HCT116 (cell line): ENCODE measurements at regions not wholly inside any gene's neighbourhood (a gene's known extent, or its start where the extent isn't known, plus 50 kb on each side); places are given as distances from the start of the nearest gene placed in this dataset.

Experiments used
- ATAC-seq: fragments of 200-7000 bp; cut with Tn5 transposase; 2 replicates; pipeline ENCODE4 v1.9.1; 2020; ENCODE audit warnings: mild to moderate bottlenecking, moderate library complexity
- BruUV-seq: library from RNA; stranded (reverse); fragments of 400-500 nt; replicated peaks from 2 replicates; lab custom pipeline; 2021; lab: Mats Ljungman, UMichigan
- CTCF ChIA-PET: fragments of 300-600 bp; sonication (Branson Sonifier 250); formaldehyde crosslinking; loops from one replicate; lab custom pipeline; 2021; ENCODE audit warnings: antibody characterized with exemption; lab: Charles Lee
- POLR2A ChIA-PET: fragments of 300-600, 350-600 bp; sonication (Branson Sonifier 250); formaldehyde crosslinking; loops from one replicate; lab custom pipeline; 2021; ENCODE audit warnings: antibody characterized with exemption; lab: Charles Lee
- RAD21 ChIA-PET, 2 experiments: fragments of 300-600 bp; sonication (Branson Sonifier 250); formaldehyde crosslinking; loops; one replicate each; lab custom pipeline; 2023; ENCODE audit warnings: low total read pairs in 2 of 2; ENCODE audit not compliant: uncharacterized antibody in 2 of 2, unreplicated experiment in 2 of 2, low non-redundant PET in 1 of 2; lab: Charles Lee
- DNase-seq: peaks from one replicate; pipeline ENCODE4 v3.0.0-alpha.2; 2010; ENCODE audit warnings: low read depth, low spot score
- H2AFZ ChIP-seq: fragments of 200-600 bp; shearing (Covaris generic), sonication (generic); 2 replicates; pipeline ENCODE4 v1.6.1; 2017; ENCODE audit warnings: low read depth, mixed run types, mixed read lengths, antibody characterized with exemption, low read length; ENCODE audit not compliant: poor library complexity, severe bottlenecking
- H3K27ac ChIP-seq: 2 replicates; pipeline ENCODE4 v1.5.1; 2012; ENCODE audit warnings: low read depth, low read length
- H3K27me3 ChIP-seq: fragments of 200-600 bp; sonication (generic); 2 replicates; pipeline ENCODE4 v1.6.1; 2016; ENCODE audit warnings: mixed run types, low read length, mixed read lengths; ENCODE audit not compliant: insufficient read depth
- H3K36me3 ChIP-seq, 2 experiments: fragments of 200-500 bp in 1 of 2; fragments of 200-600 bp in 1 of 2; sonication (Bioruptor generic) in 1 of 2; sonication (generic) in 1 of 2; 2 replicates each; pipeline versions ENCODE4 v1.5.1 to v1.6.1; 2014 to 2016; ENCODE audit warnings: low read length in 2 of 2, inconsistent platforms in 1 of 2, mixed read lengths in 1 of 2, mixed run types in 1 of 2; ENCODE audit not compliant: insufficient read depth in 2 of 2, control insufficient read depth in 1 of 2
- H3K4me1 ChIP-seq, 2 experiments: fragments of 200-600 bp in 1 of 2; sonication (generic) in 1 of 2; 2 replicates each; pipeline versions ENCODE4 v1.5.1 to v1.6.1; 2012 to 2017; ENCODE audit warnings: low read length in 2 of 2, inconsistent platforms in 1 of 2, mild to moderate bottlenecking in 1 of 2, mixed read lengths in 1 of 2, mixed run types in 1 of 2, moderate library complexity in 1 of 2; ENCODE audit not compliant: insufficient read depth in 2 of 2, control insufficient read depth in 1 of 2
- H3K4me2 ChIP-seq: fragments of 200-600 bp; sonication (generic); 2 replicates; pipeline ENCODE4 v1.6.1; 2017; ENCODE audit warnings: mixed run types, low read length, mixed read lengths
- H3K4me3 ChIP-seq, 2 experiments: fragments of 200-600 bp in 1 of 2; sonication (generic) in 1 of 2; replicated peaks in 1 of 2; 2 replicates each; pipeline ENCODE4 v1.5.1; 2011 to 2016; ENCODE audit warnings: low read length in 2 of 2, control low read depth in 1 of 2, low read depth in 1 of 2, mild to moderate bottlenecking in 1 of 2, mixed read lengths in 1 of 2, mixed run types in 1 of 2
- H3K79me2 ChIP-seq: fragments of 200-600 bp; sonication (generic); 2 replicates; pipeline ENCODE4 v1.6.1; 2017; ENCODE audit warnings: mild to moderate bottlenecking, mixed run types, low read length, moderate library complexity, mixed read lengths; ENCODE audit not compliant: insufficient read depth
- H3K9ac ChIP-seq: fragments of 200-600 bp; sonication (generic); 2 replicates; pipeline ENCODE4 v1.6.1; 2016; ENCODE audit warnings: low read length, mixed read lengths
- H3K9me2 ChIP-seq: fragments of 200-600 bp; sonication (generic), shearing (Covaris generic); 2 replicates; pipeline ENCODE4 v1.6.1; 2017; ENCODE audit warnings: mixed run types, mild to moderate bottlenecking, moderate library complexity; ENCODE audit not compliant: insufficient read depth
- H3K9me3 ChIP-seq, 2 experiments: fragments of 200-500 bp in 1 of 2; fragments of 200-600 bp in 1 of 2; sonication (Bioruptor generic) in 1 of 2; sonication (generic) in 1 of 2; 2 replicates each; pipeline ENCODE4 v1.6.1; 2014 to 2017; ENCODE audit warnings: low read length in 2 of 2, mixed read lengths in 2 of 2, inconsistent platforms in 1 of 2, low read depth in 1 of 2, mild to moderate bottlenecking in 1 of 2, mixed run types in 1 of 2, moderate library complexity in 1 of 2; ENCODE audit not compliant: control insufficient read depth in 1 of 2, insufficient read depth in 1 of 2
- H4K20me1 ChIP-seq: fragments of 200-600 bp; sonication (generic), shearing (Covaris generic); 2 replicates; pipeline ENCODE4 v1.6.1; 2017; ENCODE audit warnings: mixed run types, mild to moderate bottlenecking, moderate library complexity; ENCODE audit not compliant: insufficient read depth
- CEBPB ChIP-seq: IDR thresholded peaks from 2 replicates; pipeline ENCODE4 v1.6.1; 2012; ENCODE audit warnings: low read depth
- CTCF ChIP-seq, 3 experiments: fragments of 200-600 bp in 1 of 3; sonication (generic) in 1 of 3; IDR thresholded peaks in 2 of 3; conservative IDR thresholded peaks in 1 of 3; 2 replicates each; pipeline ENCODE4 v1.5.1; 2012 to 2017; ENCODE audit warnings: low read depth in 2 of 3, low read length in 2 of 3, antibody characterized with exemption in 1 of 3, borderline replicate concordance in 1 of 3, control low read depth in 1 of 3, mild to moderate bottlenecking in 1 of 3, mixed read lengths in 1 of 3, mixed run types in 1 of 3, moderate library complexity in 1 of 3; ENCODE audit not compliant: insufficient read depth in 1 of 3
- EGR1 ChIP-seq: IDR thresholded peaks from 2 replicates; pipeline ENCODE4 v1.6.1; 2012; ENCODE audit warnings: low read depth
- ELF1 ChIP-seq: IDR thresholded peaks from 2 replicates; pipeline ENCODE4 v1.6.1; 2012; ENCODE audit warnings: low read depth, borderline replicate concordance
- EZH2 ChIP-seq: fragments of 200-600 bp; sonication (generic); IDR thresholded peaks from 2 replicates; pipeline ENCODE4 v1.6.1; 2017; ENCODE audit warnings: antibody characterized with exemption, mixed run types
- EZH2phosphoT487 ChIP-seq: fragments of 200-600 bp; IDR thresholded peaks from 2 replicates; pipeline ENCODE4 v1.6.1; 2018; ENCODE audit warnings: antibody characterized with exemption, borderline replicate concordance
- FOSL1 ChIP-seq: IDR thresholded peaks from 2 replicates; pipeline ENCODE4 v1.6.1; 2012; ENCODE audit warnings: low read depth
- JUND ChIP-seq: IDR thresholded peaks from 2 replicates; pipeline ENCODE4 v1.6.1; 2012
- MAX ChIP-seq: IDR thresholded peaks from 2 replicates; pipeline ENCODE4 v1.6.1; 2012
- POLR2A ChIP-seq: IDR thresholded peaks from 2 replicates; pipeline ENCODE4 v1.7.0; 2011; ENCODE audit warnings: borderline replicate concordance; ENCODE audit not compliant: insufficient read depth, insufficient read length; ENCODE audit errors: extremely low read depth
- POLR2AphosphoS5 ChIP-seq: IDR thresholded peaks from 2 replicates; pipeline ENCODE4 v1.6.1; 2011; ENCODE audit warnings: mild to moderate bottlenecking, low read depth, low read length, moderate library complexity
- RAD21 ChIP-seq: IDR thresholded peaks from 2 replicates; pipeline ENCODE4 v1.6.1; 2012; ENCODE audit warnings: low read depth, mild to moderate bottlenecking
- REST ChIP-seq: IDR thresholded peaks from 2 replicates; pipeline ENCODE4 v1.6.1; 2012; ENCODE audit warnings: low read depth
- SIN3A ChIP-seq: IDR thresholded peaks from 2 replicates; pipeline ENCODE4 v1.6.1; 2012; ENCODE audit warnings: low read depth
- SP1 ChIP-seq: IDR thresholded peaks from 2 replicates; pipeline ENCODE4 v1.6.1; 2012; ENCODE audit warnings: low read depth
- SRF ChIP-seq: IDR thresholded peaks from 2 replicates; pipeline ENCODE4 v1.6.1; 2012; ENCODE audit warnings: low read depth
- TCF7L2 ChIP-seq: IDR thresholded peaks from 2 replicates; pipeline ENCODE4 v1.7.0; 2011; ENCODE audit warnings: borderline replicate concordance, inconsistent platforms; ENCODE audit not compliant: insufficient read depth, insufficient read length; ENCODE audit errors: extremely low read depth
- ZNF274 ChIP-seq: fragments of 200-500 bp; sonication (Bioruptor generic); IDR thresholded peaks from 2 replicates; pipeline ENCODE4 v1.6.1; 2014; ENCODE audit warnings: mild to moderate bottlenecking, low read depth, low read length, inconsistent platforms
- intact Hi-C: fragments of 100-400 bp; cut with micrococcal nuclease; formaldehyde crosslinking; loops from 2 replicates; pipeline ENCODE4 v1.10.0; 2022
- TF ChIP-seq, protein P1 (sequence below): IDR thresholded peaks from 2 replicates; pipeline ENCODE4 v1.6.1; 2011; ENCODE audit warnings: mild to moderate bottlenecking, low read length, moderate library complexity; ENCODE audit not compliant: insufficient replicate concordance; ENCODE audit errors: extremely low read depth
- TF ChIP-seq, protein P2 (sequence below): IDR thresholded peaks from 2 replicates; pipeline ENCODE4 v1.6.1; 2012

- ChIA-PET CTCF (no interaction called here), RAD21 (no interaction called here), POLR2A (no interaction called here)
- no peak overlapping the region for H3K4me3 ChIP-seq
- ATAC-seq = no peak
- TF ChIP-seq EGR1 = no peak
- TF ChIP-seq EZH2 = no peak
- TF ChIP-seq CEBPB = no peak
- TF ChIP-seq JUND = no peak
- no peak for TF ChIP-seq ELF1
- no peak for TF ChIP-seq REST
- no peak for TF ChIP-seq SIN3A
- TF ChIP-seq, protein P1, sequence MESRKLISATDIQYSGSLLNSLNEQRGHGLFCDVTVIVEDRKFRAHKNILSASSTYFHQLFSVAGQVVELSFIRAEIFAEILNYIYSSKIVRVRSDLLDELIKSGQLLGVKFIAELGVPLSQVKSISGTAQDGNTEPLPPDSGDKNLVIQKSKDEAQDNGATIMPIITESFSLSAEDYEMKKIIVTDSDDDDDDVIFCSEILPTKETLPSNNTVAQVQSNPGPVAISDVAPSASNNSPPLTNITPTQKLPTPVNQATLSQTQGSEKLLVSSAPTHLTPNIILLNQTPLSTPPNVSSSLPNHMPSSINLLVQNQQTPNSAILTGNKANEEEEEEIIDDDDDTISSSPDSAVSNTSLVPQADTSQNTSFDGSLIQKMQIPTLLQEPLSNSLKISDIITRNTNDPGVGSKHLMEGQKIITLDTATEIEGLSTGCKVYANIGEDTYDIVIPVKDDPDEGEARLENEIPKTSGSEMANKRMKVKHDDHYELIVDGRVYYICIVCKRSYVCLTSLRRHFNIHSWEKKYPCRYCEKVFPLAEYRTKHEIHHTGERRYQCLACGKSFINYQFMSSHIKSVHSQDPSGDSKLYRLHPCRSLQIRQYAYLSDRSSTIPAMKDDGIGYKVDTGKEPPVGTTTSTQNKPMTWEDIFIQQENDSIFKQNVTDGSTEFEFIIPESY = no peak
- TF ChIP-seq ZNF274 = no peak
- no peak for TF ChIP-seq TCF7L2
- no peak for TF ChIP-seq RAD21
- TF ChIP-seq EZH2phosphoT487 = no peak
- TF ChIP-seq SRF = no peak
- no peak for TF ChIP-seq FOSL1
- TF ChIP-seq, protein P2, sequence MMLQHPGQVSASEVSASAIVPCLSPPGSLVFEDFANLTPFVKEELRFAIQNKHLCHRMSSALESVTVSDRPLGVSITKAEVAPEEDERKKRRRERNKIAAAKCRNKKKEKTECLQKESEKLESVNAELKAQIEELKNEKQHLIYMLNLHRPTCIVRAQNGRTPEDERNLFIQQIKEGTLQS = no peak
- no peak for TF ChIP-seq CTCF (IDR thresholded peaks at IDR 0.05 in 2 of 3, conservative IDR thresholded peaks at IDR 0.05 in 1 of 3; ENCODE audit: borderline replicate concordance in 1 of 3, insufficient read depth in 1 of 3, low read depth in 2 of 3, low read length in 2 of 3)
- TF ChIP-seq POLR2AphosphoS5 = no peak
- TF ChIP-seq SP1 = no peak
- no peak for TF ChIP-seq MAX
- TF ChIP-seq POLR2A = no peak
- no peaks in the 10 kb centered on the region for H3K79me2 ChIP-seq
- H3K4me2 ChIP-seq = no peak overlapping the region
- BruUV-seq = no TSS peak
- no peaks in the 10 kb centered on the region for H3K9me3 ChIP-seq
- no peak overlapping the region for H2AFZ ChIP-seq
- no peak overlapping the region for H3K27ac ChIP-seq
- peaks cover 0 to 5% of the 10 kb centered on the region in 2 experiments; a peak in 2 of 4 replicates for H3K4me1 ChIP-seq
- intact Hi-C loops = no loop called here
- DNase-seq = no peak
- H4K20me1 ChIP-seq = no peaks in the 10 kb centered on the region
- no peaks in the 10 kb centered on the region for H3K9me2 ChIP-seq
- no peak overlapping the region for H3K9ac ChIP-seq
- H3K27me3 ChIP-seq = peaks cover 18% of the 10 kb centered on the region; the same call in 1 of the 2 replicates
- no peaks in the 10 kb centered on the region for H3K36me3 ChIP-seq
Observed at GRCh38 chr13:47680748-47681147, 320.3 kb downstream of the SUCLA2 start.
